ENCODE measurements at regions not wholly inside any gene's neighbourhood (a gene's known extent, or its start where the extent isn't known, plus 50 kb on each side); places are given as distances from the start of the nearest gene placed in this dataset.
"Not testable (repeated sequence)": the region's sequence is repeated elsewhere in the genome, so short reads cannot be mapped to it uniquely, and the experiment has no call there.

- DNase-seq, result no peak
Measured at GRCh38 chr17:62322313-62322712, 58.0 kb upstream of the EFCAB3 start.

- no peak for DNase-seq
Measured at GRCh38 chr17:62321451-62321850, 58.9 kb upstream of the EFCAB3 start.

GRCh38 chr17:62319846-62320245 is 60.5 kb upstream of the EFCAB3 start:
- no peak for DNase-seq

- no peak for DNase-seq
Measured at GRCh38 chr17:62309396-62309795, 71.0 kb upstream of the EFCAB3 start.

- no peak for DNase-seq
Measured at GRCh38 chr17:62307196-62307595, 73.2 kb upstream of the EFCAB3 start.

GRCh38 chr17:62303476-62303875 is 76.9 kb upstream of the EFCAB3 start:
- DNase-seq, result no peak

- DNase-seq, result no peak
Measured at GRCh38 chr17:62300697-62301096, 79.7 kb upstream of the EFCAB3 start.

GRCh38 chr17:62275290-62275689 is 105.1 kb upstream of the EFCAB3 start:
- DNase-seq, result not testable (repeated sequence)

- DNase-seq, result not testable (repeated sequence)
Measured at GRCh38 chr17:62268361-62268760, 112.0 kb upstream of the EFCAB3 start.

- not testable (repeated sequence) for DNase-seq
Measured at GRCh38 chr17:62264974-62265373, 115.4 kb upstream of the EFCAB3 start.

- DNase-seq, result not testable (repeated sequence)
Measured at GRCh38 chr17:62255791-62256190, 124.6 kb upstream of the EFCAB3 start.

GRCh38 chr17:62242076-62242475 is 138.3 kb upstream of the EFCAB3 start:
- DNase-seq, result not testable (repeated sequence)

- DNase-seq, result not testable (repeated sequence)
Measured at GRCh38 chr17:62239569-62239968, 140.8 kb upstream of the EFCAB3 start.

GRCh38 chr17:62238551-62239338 is 141.6 kb upstream of the EFCAB3 start:
- DNase-seq, result not testable (repeated sequence)

- not testable (repeated sequence) for DNase-seq
Measured at GRCh38 chr17:62233822-62234481, 146.4 kb upstream of the EFCAB3 start.

- not testable (repeated sequence) for DNase-seq
Measured at GRCh38 chr17:62231293-62231692, 149.1 kb upstream of the EFCAB3 start.

GRCh38 chr17:62226610-62227240 is 153.6 kb upstream of the EFCAB3 start:
- DNase-seq, result peak; percentile 15

- DNase-seq, result not testable (repeated sequence)
Measured at GRCh38 chr17:62223585-62223984, 156.8 kb upstream of the EFCAB3 start.

GRCh38 chr17:62219221-62219899 is 154.3 kb upstream of the MED13 start:
- no peak for DNase-seq

GRCh38 chr17:62216847-62217246 is 151.8 kb upstream of the MED13 start:
- no peak for DNase-seq

GRCh38 chr17:62215891-62216290 is 150.8 kb upstream of the MED13 start:
- DNase-seq, result not testable (repeated sequence)

- DNase-seq, result no peak
Measured at GRCh38 chr17:62206550-62206949, 141.5 kb upstream of the MED13 start.

GRCh38 chr17:62197156-62197555 is 132.1 kb upstream of the MED13 start:
- not testable (repeated sequence) for DNase-seq

Measured in activated CD4-positive, alpha-beta T cell treated with anti-CD3 and anti-CD28 coated beads, Interleukin-10, Interleukin-2, amounts not matched to agents 100 ng/mL and 50 ng/mL, durations not matched to agents 16 hours and 8 hours (primary cell).